Activated CD4-positive, alpha-beta memory T cell treated with anti-CD3 and anti-CD28 coated beads for 36 hours (primary cell): ENCODE measurements at regions not wholly inside any gene's neighbourhood (a gene's known extent, or its start where the extent isn't known, plus 50 kb on each side); places are given as distances from the start of the nearest gene placed in this dataset.

Experiments used
- CTCF ChIA-PET: fragments of 350-600 bp; sonication (Branson Sonifier 250); formaldehyde crosslinking; loops from one replicate; lab custom pipeline; 2021; ENCODE audit warnings: antibody characterized with exemption, inconsistent platforms; lab: Charles Lee
- POLR2A ChIA-PET: fragments of 350-600 bp; sonication (Branson Sonifier 250); formaldehyde crosslinking; loops from one replicate; lab custom pipeline; 2021; ENCODE audit warnings: antibody characterized with exemption; lab: Charles Lee
- DNase-seq: peaks from one replicate; pipeline ENCODE4 v3.0.0-alpha.2; 2020
- H3K27ac Mint-ChIP-seq: one replicate; pipeline ENCODE4 v1.8.0; 2021; ENCODE audit warnings: mixed read lengths
- H3K27me3 Mint-ChIP-seq: one replicate; pipeline ENCODE4 v1.8.0; 2021; ENCODE audit warnings: mixed read lengths
- H3K36me3 Mint-ChIP-seq: one replicate; pipeline ENCODE4 v1.8.0; 2021; ENCODE audit warnings: mixed read lengths
- H3K4me1 Mint-ChIP-seq: one replicate; pipeline ENCODE4 v1.8.0; 2021; ENCODE audit warnings: low read depth, mixed read lengths
- H3K4me3 Mint-ChIP-seq: one replicate; pipeline ENCODE4 v1.8.0; 2021; ENCODE audit warnings: mild to moderate bottlenecking, mixed read lengths
- H3K9me3 Mint-ChIP-seq: one replicate; pipeline ENCODE4 v1.8.0; 2021; ENCODE audit warnings: mixed read lengths
- intact Hi-C: fragments of 100-400 bp; cut with micrococcal nuclease; formaldehyde crosslinking; loops from one replicate; pipeline ENCODE4 v1.15.1; 2023

DNA sequence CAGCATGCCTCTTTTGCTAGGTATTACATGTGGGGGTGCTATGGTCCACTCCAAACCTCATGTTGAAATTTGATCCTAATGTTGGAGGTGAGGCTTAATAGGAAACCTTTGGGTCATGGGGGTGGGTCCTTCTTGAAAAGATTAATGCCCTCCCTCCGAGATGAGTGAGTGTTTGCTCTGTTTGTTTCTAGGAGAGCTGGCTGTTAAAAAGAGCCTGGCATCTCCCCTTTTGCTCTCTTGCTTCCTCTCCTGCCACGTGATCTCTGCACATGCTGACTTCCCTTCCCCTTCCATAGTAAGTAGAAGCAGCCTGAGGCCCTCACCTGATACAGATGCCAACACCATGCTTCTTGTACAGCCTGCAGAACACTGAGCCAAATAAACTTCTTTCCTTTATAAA, 104.5 kb downstream of the FAT3 start:
- Mint-ChIP-seq H3K4me3 (no peak overlapping the region), H3K9me3 (no peaks in the 10 kb centered on the region), H3K4me1 (no peaks in the 10 kb centered on the region), H3K27me3 (no peaks in the 10 kb centered on the region), H3K36me3 (no peaks in the 10 kb centered on the region), H3K27ac (no peak overlapping the region)
- ChIA-PET CTCF (no interaction called here), POLR2A (no interaction called here)
- intact Hi-C loops = no loop called here
- DNase-seq = no peak

DNA sequence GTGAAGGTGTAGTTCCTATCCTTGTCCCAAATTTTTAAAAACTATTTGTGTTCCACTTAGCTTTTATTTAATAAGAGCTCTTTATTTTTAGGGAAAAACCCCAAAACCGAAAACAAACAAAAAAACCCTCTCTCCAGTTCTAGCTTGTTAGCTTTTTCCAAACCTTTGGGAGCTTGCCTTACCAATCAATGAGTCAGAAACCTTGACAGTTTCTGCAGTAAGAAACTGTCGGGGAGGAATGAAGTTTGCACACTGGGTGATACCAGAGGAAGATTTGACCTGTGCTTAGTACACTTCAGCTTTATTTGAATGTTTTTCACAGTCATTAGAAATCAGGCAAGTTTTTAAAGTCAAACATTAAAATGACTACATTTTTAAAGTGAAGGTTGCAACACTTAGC, 105.0 kb downstream of the FAT3 start:
- H3K36me3 Mint-ChIP-seq = no peaks in the 10 kb centered on the region
- CTCF ChIA-PET = no interaction called here
- POLR2A ChIA-PET = no interaction called here
- no peak overlapping the region for H3K27ac Mint-ChIP-seq
- DNase-seq = no peak
- H3K4me3 Mint-ChIP-seq = no peak overlapping the region
- intact Hi-C loops = no loop called here
- no peaks in the 10 kb centered on the region for H3K9me3 Mint-ChIP-seq
- H3K27me3 Mint-ChIP-seq = no peaks in the 10 kb centered on the region
- no peaks in the 10 kb centered on the region for H3K4me1 Mint-ChIP-seq

DNA sequence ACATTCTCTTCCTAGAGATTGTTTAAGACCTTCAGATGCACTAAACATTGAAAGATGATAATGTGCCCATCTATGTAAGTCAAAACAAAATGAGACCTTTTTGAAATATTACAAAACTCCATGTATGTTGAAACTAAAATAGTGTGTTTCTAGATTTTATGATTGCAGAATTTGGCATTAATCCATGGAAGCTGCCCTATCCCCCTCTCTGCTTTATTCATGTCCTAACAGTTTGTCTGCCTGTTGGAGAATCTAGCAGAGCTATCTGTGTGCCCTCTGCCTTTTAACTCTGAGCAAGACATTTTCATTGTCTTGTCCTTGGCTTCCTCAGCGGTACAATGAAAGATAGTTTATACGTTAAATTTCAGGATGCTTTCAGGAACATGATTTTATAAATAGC, 105.5 kb downstream of the FAT3 start:
- CTCF ChIA-PET = no interaction called here

GRCh38 chr11:92332986-92333385, 108.4 kb downstream of the FAT3 start:
- no peaks in the 10 kb centered on the region for H3K36me3 Mint-ChIP-seq
- CTCF ChIA-PET = no interaction called here
- no peaks in the 10 kb centered on the region for H3K4me1 Mint-ChIP-seq
- intact Hi-C loops = no loop called here
- no peak overlapping the region for H3K27ac Mint-ChIP-seq
- POLR2A ChIA-PET = no interaction called here
- H3K9me3 Mint-ChIP-seq = no peaks in the 10 kb centered on the region
- H3K27me3 Mint-ChIP-seq = no peaks in the 10 kb centered on the region
- no peak overlapping the region for H3K4me3 Mint-ChIP-seq
- DNase-seq = no peak

More for the DNA sequence above, 105.5 kb downstream of the FAT3 start:
- no peak for DNase-seq
- no peaks in the 10 kb centered on the region for H3K27me3 Mint-ChIP-seq
- H3K36me3 Mint-ChIP-seq = no peaks in the 10 kb centered on the region
- H3K4me3 Mint-ChIP-seq = no peak overlapping the region
- no peak overlapping the region for H3K27ac Mint-ChIP-seq
- H3K4me1 Mint-ChIP-seq = no peaks in the 10 kb centered on the region
- intact Hi-C loops = no loop called here
- POLR2A ChIA-PET = no interaction called here
- H3K9me3 Mint-ChIP-seq = no peaks in the 10 kb centered on the region

DNA sequence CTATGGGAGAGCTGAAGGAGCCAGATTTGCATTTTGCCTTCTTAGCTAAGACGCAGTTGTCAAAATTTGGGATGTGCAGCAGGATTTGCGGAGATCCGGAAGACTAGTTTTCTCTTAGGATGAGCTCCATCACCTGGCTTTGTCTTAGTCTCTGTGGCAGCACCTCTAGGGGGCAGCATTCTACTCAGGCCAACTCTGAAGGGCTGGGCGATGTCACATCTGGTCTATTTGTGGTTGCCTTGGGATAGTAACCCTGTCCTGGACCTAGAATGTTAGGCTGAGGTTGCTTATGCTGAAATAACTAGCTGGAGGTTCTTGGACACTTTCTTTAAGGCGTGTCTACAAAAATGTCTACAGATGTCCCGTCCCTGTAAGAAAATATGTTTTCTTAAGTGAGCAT, 116.2 kb downstream of the FAT3 start:
- CTCF ChIA-PET = no interaction called here
- intact Hi-C loops = no loop called here
- no peak for DNase-seq
- H3K9me3 Mint-ChIP-seq = no peaks in the 10 kb centered on the region
- H3K4me3 Mint-ChIP-seq = no peak overlapping the region
- no peaks in the 10 kb centered on the region for H3K4me1 Mint-ChIP-seq
- H3K27me3 Mint-ChIP-seq = no peaks in the 10 kb centered on the region
- POLR2A ChIA-PET = no interaction called here
- no peak overlapping the region for H3K27ac Mint-ChIP-seq
- H3K36me3 Mint-ChIP-seq = no peaks in the 10 kb centered on the region

DNA sequence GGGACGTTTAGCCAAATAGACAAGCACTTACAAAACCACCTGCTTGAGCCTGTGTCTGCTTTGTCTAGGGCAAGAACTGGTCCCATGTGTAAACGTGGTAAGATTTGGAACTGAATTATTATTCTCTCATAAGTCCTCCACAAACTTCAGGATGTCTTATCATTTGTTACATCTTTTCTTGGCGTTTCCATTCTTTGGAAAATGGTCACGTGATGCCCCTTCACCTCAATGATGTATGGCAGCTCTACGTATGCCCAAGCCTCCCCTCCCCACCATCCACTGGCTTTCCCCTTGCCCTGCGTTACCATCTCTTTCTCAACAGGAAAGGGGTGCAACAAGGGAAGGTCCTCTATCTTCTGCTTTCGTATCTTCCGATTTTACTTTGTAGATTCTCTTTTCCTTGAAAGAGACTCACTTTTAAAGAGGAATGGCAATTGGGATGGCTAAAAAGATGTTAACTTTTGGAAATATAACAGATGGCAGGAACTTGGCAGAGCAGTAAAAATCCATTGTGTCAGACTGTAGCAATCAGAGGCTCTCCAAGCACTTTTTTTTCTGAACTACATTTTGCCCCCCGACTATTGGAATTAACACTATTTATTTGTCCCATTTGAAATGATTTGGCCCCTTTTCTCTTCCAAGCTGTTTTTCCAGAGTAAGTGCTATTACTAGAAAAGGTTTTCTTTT, 117.6 kb downstream of the FAT3 start:
- intact Hi-C loops = no loop called here
- no peaks in the 10 kb centered on the region for H3K9me3 Mint-ChIP-seq
- no peaks in the 10 kb centered on the region for H3K4me1 Mint-ChIP-seq
- no peak overlapping the region for H3K4me3 Mint-ChIP-seq
- POLR2A ChIA-PET = interaction anchor here (0.5 kb wide), 1 partner anchor 1330 kb away, joined by 3 read pairs; no protein-coding TSS in a partner anchor
- CTCF ChIA-PET = no interaction called here
- H3K27me3 Mint-ChIP-seq = no peaks in the 10 kb centered on the region
- no peak for DNase-seq
- no peaks in the 10 kb centered on the region for H3K36me3 Mint-ChIP-seq
- no peak overlapping the region for H3K27ac Mint-ChIP-seq

- POLR2A ChIA-PET = interaction anchor here (0.5 kb wide), 1 partner anchor 1329 kb away, joined by 3 read pairs; no protein-coding TSS in a partner anchor
These were observed 118.3 kb downstream of the FAT3 start for GRCh38 chr11:92342886-92343285.

GRCh38 chr11:92346220-92346619, 121.6 kb downstream of the FAT3 start:
- Mint-ChIP-seq H3K9me3 (no peaks in the 10 kb centered on the region), H3K4me3 (no peak overlapping the region), H3K4me1 (no peaks in the 10 kb centered on the region), H3K27me3 (no peaks in the 10 kb centered on the region), H3K36me3 (no peaks in the 10 kb centered on the region), H3K27ac (no peak overlapping the region)
- POLR2A ChIA-PET = no interaction called here
- CTCF ChIA-PET = interaction anchor here (1.0 kb wide), 1 partner anchor 880 kb away, joined by 3 read pairs; no protein-coding TSS in a partner anchor
- no peak for DNase-seq
- intact Hi-C loops = no loop called here

More at GRCh38 chr11:92342886-92343285, 118.3 kb downstream of the FAT3 start:
- intact Hi-C loops = no loop called here
- H3K36me3 Mint-ChIP-seq = no peaks in the 10 kb centered on the region
- no peak overlapping the region for H3K4me3 Mint-ChIP-seq
- H3K27ac Mint-ChIP-seq = no peak overlapping the region
- H3K27me3 Mint-ChIP-seq = no peaks in the 10 kb centered on the region
- CTCF ChIA-PET = no interaction called here
- H3K9me3 Mint-ChIP-seq = no peaks in the 10 kb centered on the region
- DNase-seq = no peak
- no peaks in the 10 kb centered on the region for H3K4me1 Mint-ChIP-seq

- H3K27me3 Mint-ChIP-seq = no peaks in the 10 kb centered on the region
- no peaks in the 10 kb centered on the region for H3K4me1 Mint-ChIP-seq
- DNase-seq = no peak
- intact Hi-C loops = no loop called here
- ChIA-PET POLR2A (interaction anchor here (0.6 kb wide), 1 partner anchor 892 kb away, joined by 4 read pairs; no protein-coding TSS in a partner anchor), CTCF (no interaction called here)
- no peaks in the 10 kb centered on the region for H3K36me3 Mint-ChIP-seq
- H3K27ac Mint-ChIP-seq = no peak overlapping the region
- no peaks in the 10 kb centered on the region for H3K9me3 Mint-ChIP-seq
- no peak overlapping the region for H3K4me3 Mint-ChIP-seq
These were observed 122.8 kb downstream of the FAT3 start for GRCh38 chr11:92347454-92347853.

DNA sequence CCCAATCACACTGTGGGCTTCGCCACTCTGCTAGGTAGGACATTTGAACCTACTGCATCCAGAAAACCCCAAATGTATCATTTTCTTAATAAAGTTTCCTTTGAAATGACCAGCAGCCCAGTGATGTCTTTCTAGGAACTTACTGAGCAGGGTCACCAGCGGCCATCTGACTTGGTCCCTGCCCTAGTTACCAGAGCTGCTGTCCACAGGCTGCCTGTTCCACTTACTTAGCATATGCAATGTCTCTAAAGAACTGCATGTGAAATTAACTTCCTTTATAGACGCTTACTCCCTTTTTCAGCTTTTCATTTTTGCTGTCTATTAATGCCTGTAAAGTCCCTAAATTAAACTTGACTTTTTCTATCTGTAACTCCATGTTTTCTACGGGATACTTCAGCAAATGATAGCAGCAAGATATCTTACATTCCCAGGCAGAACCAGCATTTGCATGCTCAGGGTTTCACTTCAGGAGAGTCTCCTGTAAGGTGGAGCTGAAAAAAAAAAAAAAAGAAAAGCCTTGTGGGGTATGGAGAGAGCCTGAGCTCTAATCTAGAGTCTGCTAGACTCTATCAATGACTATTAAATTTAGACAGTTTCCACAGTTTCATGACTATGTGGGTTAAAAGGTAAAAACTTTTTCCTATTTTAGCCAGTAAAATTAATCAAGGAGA, 125.0 kb downstream of the FAT3 start:
- ChIA-PET CTCF (no interaction called here), POLR2A (no interaction called here)
- Mint-ChIP-seq H3K4me3 (no peak overlapping the region), H3K27ac (no peak overlapping the region), H3K36me3 (no peaks in the 10 kb centered on the region), H3K4me1 (no peaks in the 10 kb centered on the region), H3K27me3 (no peaks in the 10 kb centered on the region), H3K9me3 (no peaks in the 10 kb centered on the region)
- no peak for DNase-seq
- intact Hi-C loops = no loop called here

DNA sequence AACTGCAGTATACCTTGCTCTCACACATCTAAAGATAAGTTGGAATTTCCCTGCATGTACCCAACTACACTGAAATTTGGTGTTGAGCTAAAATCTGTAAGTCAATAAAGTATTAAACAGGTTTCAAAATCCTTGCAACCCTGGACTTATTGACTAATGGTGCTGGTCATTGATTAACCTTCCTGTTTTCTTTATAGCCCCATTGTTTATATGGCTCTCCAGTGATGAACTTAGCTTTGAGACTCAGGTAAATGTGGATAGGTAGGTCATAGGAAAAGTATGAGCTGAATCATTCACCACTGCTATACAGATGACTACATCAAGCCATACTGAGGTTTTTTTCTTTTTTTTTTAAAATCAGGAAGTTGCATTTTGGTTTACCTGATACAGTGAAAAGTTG, 132.7 kb downstream of the FAT3 start:
- POLR2A ChIA-PET = no interaction called here
- no peaks in the 10 kb centered on the region for H3K4me1 Mint-ChIP-seq
- CTCF ChIA-PET = no interaction called here
- H3K27me3 Mint-ChIP-seq = no peaks in the 10 kb centered on the region
- H3K36me3 Mint-ChIP-seq = no peaks in the 10 kb centered on the region
- no peak overlapping the region for H3K27ac Mint-ChIP-seq
- H3K9me3 Mint-ChIP-seq = no peaks in the 10 kb centered on the region
- no peak for DNase-seq
- H3K4me3 Mint-ChIP-seq = no peak overlapping the region
- intact Hi-C loops = no loop called here

DNA sequence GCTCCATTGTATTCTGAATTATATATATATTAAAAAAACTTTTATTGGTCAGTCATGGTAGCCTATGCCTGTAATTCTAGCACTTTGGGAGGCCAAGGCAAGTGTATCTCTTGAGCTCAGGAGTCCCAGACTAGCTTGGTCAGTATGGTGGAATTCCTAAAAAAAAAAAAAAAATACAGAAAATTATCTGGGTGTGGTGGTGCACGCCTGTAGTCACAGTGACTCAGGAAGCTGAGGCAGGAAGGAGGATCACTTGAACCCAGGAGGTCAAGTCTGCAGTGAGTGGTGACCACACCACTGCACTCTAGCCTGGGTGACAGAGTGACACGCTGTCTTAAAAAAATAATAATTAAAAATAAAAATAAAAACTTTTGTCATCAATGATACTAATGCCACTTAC, 133.2 kb downstream of the FAT3 start:
- POLR2A ChIA-PET = no interaction called here
- H3K36me3 Mint-ChIP-seq = no peaks in the 10 kb centered on the region
- CTCF ChIA-PET = interaction anchor here (0.5 kb wide), 1 partner anchor 20 kb away, joined by 3 read pairs; no protein-coding TSS in a partner anchor

DNA sequence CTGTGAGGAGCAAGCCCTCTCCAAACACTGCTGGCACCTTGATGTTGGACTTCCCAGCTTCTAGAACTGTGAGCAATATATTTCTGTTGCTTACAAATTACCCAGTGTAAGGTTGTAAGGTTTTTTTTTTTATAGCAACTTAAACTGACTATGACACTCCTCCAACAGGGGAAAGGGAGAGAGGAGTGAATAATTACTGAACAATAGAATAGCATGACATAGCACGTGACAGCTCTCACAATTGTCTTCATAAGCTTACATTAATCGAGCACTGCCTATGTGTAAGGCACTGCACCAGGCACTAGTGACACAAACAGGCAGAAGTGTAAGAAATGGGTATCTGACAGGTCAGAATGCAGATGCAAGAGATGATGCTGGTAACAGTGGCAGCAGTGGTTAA, 136.9 kb downstream of the FAT3 start:
- no peaks in the 10 kb centered on the region for H3K4me1 Mint-ChIP-seq
- POLR2A ChIA-PET = no interaction called here
- intact Hi-C loops = no loop called here
- H3K4me3 Mint-ChIP-seq = no peak overlapping the region
- DNase-seq = no peak
- H3K27me3 Mint-ChIP-seq = peaks cover 3% of the 10 kb centered on the region
- H3K27ac Mint-ChIP-seq = no peak overlapping the region
- no peaks in the 10 kb centered on the region for H3K9me3 Mint-ChIP-seq
- no peaks in the 10 kb centered on the region for H3K36me3 Mint-ChIP-seq
- CTCF ChIA-PET = no interaction called here

More for the DNA sequence above, 133.2 kb downstream of the FAT3 start:
- Mint-ChIP-seq H3K27ac (no peak overlapping the region), H3K9me3 (no peaks in the 10 kb centered on the region), H3K4me1 (no peaks in the 10 kb centered on the region), H3K27me3 (no peaks in the 10 kb centered on the region), H3K4me3 (no peak overlapping the region)
- no peak for DNase-seq
- intact Hi-C loops = no loop called here
